Endothelial cell of umbilical vein (primary cell): ENCODE measurements at regions not wholly inside any gene's neighbourhood (a gene's known extent, or its start where the extent isn't known, plus 50 kb on each side); places are given as distances from the start of the nearest gene placed in this dataset.

Experiments
- BruUV-seq: library from RNA; stranded (reverse); fragments of 400-500 nt; replicated peaks from 2 replicates; lab custom pipeline; 2021; lab: Mats Ljungman, UMichigan
- CTCF ChIA-PET: fragments of 300-600, 350-600 bp; sonication (Branson Sonifier 250); formaldehyde crosslinking; loops from one replicate; lab custom pipeline; 2021; ENCODE audit warnings: antibody characterized with exemption, inconsistent platforms; lab: Charles Lee
- POLR2A ChIA-PET: fragments of 300-600, 350-600 bp; sonication (Branson Sonifier 250); formaldehyde crosslinking; loops from one replicate; lab custom pipeline; 2021; ENCODE audit warnings: antibody characterized with exemption, inconsistent platforms; lab: Charles Lee
- DNase-seq: peaks from one replicate; pipeline ENCODE4 v3.0.0-alpha.2; 2011; ENCODE audit warnings: low read depth, low spot score
- FAIRE-seq: peaks from 2 replicates; lab custom pipeline; 2011; peaks lifted over from hg19 to GRCh38; lab: Jason Lieb, UNC
- H2AFZ ChIP-seq: 2 replicates; pipeline ENCODE4 v1.6.0; 2012; ENCODE audit warnings: low read depth, low read length, control low read depth, inconsistent platforms
- H3K27ac ChIP-seq: 2 replicates; pipeline ENCODE4 v1.5.1; 2011; ENCODE audit warnings: low read depth, mild to moderate bottlenecking, control low read depth, low read length, moderate library complexity; ENCODE audit not compliant: insufficient read depth
- H3K27me3 ChIP-seq, 2 experiments: 2 replicates each; pipeline versions ENCODE4 v1.6.0 to v1.6.1; 2011; ENCODE audit warnings: low read length in 2 of 2, mixed read lengths in 1 of 2; ENCODE audit not compliant: control insufficient read depth in 2 of 2, insufficient read depth in 2 of 2
- H3K36me3 ChIP-seq, 2 experiments: 2 replicates in 1 of 2; 3 replicates in 1 of 2; pipeline ENCODE4 v1.5.1; 2011; ENCODE audit warnings: low read length in 2 of 2, mild to moderate bottlenecking in 1 of 2, moderate library complexity in 1 of 2; ENCODE audit not compliant: control insufficient read depth in 2 of 2, insufficient read depth in 2 of 2; ENCODE audit errors: extremely low read depth in 1 of 2
- H3K4me1 ChIP-seq: 3 replicates; pipeline ENCODE4 v1.5.1; 2011; ENCODE audit warnings: mild to moderate bottlenecking, low read length; ENCODE audit not compliant: control insufficient read depth, insufficient read depth; ENCODE audit errors: extremely low read depth
- H3K4me2 ChIP-seq: 2 replicates; pipeline ENCODE4 v1.6.1; 2011; ENCODE audit warnings: low read length, control low read depth, mixed read lengths; ENCODE audit not compliant: insufficient read depth
- H3K4me3 ChIP-seq, 3 experiments: fragments of 200-600 bp in 1 of 3; sonication (generic), shearing (Covaris generic) in 1 of 3; replicated peaks in 1 of 3; 2 replicates each; pipeline ENCODE4 v1.5.1; 2011 to 2016; ENCODE audit warnings: control low read depth in 3 of 3, low read length in 3 of 3, mild to moderate bottlenecking in 2 of 3, inconsistent platforms in 1 of 3, low read depth in 1 of 3, moderate library complexity in 1 of 3; ENCODE audit not compliant: insufficient read depth in 1 of 3
- H3K79me2 ChIP-seq: 2 replicates; pipeline ENCODE4 v1.6.0; 2012; ENCODE audit warnings: low read length, inconsistent platforms; ENCODE audit not compliant: control insufficient read depth, insufficient read depth
- H3K9ac ChIP-seq: replicated peaks from 2 replicates; pipeline ENCODE3; 2011; ENCODE audit warnings: low read length, control low read depth; ENCODE audit not compliant: insufficient read depth; ENCODE audit errors: extremely low read depth
- H3K9me1 ChIP-seq: replicated peaks from 3 replicates; pipeline ENCODE4 v1.6.0; 2011; ENCODE audit warnings: mild to moderate bottlenecking, low read length; ENCODE audit not compliant: control insufficient read depth, insufficient read depth; ENCODE audit errors: extremely low read depth
- H3K9me3 ChIP-seq: replicated peaks from 2 replicates; pipeline ENCODE4 v1.5.1; 2012; ENCODE audit warnings: low read length, inconsistent platforms; ENCODE audit not compliant: control insufficient read depth, insufficient read depth
- H4K20me1 ChIP-seq: replicated peaks from 2 replicates; pipeline ENCODE3; 2011; ENCODE audit warnings: mild to moderate bottlenecking, low read length; ENCODE audit not compliant: control insufficient read depth, insufficient read depth; ENCODE audit errors: extremely low read depth
- EZH2 ChIP-seq: IDR thresholded peaks from 2 replicates; pipeline ENCODE4 v1.6.1; 2012; ENCODE audit warnings: borderline replicate concordance, low read depth, mild to moderate bottlenecking, moderate library complexity, low read length, inconsistent platforms; ENCODE audit not compliant: severe bottlenecking
- FOS ChIP-seq: IDR thresholded peaks from 2 replicates; pipeline ENCODE4 v1.6.1; 2011; ENCODE audit warnings: mild to moderate bottlenecking, low read length, moderate library complexity, borderline replicate concordance; ENCODE audit not compliant: insufficient read depth
- GATA2 ChIP-seq: IDR thresholded peaks from 2 replicates; pipeline ENCODE4 v1.7.0; 2011; ENCODE audit warnings: low read depth, mild to moderate bottlenecking, moderate library complexity, mixed read lengths, low read length; ENCODE audit not compliant: insufficient read length, insufficient read depth
- JUN ChIP-seq: IDR thresholded peaks from 2 replicates; pipeline ENCODE4 v1.6.1; 2011; ENCODE audit warnings: borderline replicate concordance, low read depth; ENCODE audit not compliant: insufficient read length, insufficient read depth
- MYC ChIP-seq: IDR thresholded peaks from one replicate; pipeline ENCODE4 v1.6.1; 2011; ENCODE audit warnings: mild to moderate bottlenecking, low read depth, low read length
- POLR2A ChIP-seq: IDR thresholded peaks from 2 replicates; pipeline ENCODE4 v1.6.1; 2012; ENCODE audit warnings: low read depth, mild to moderate bottlenecking, control low read depth, low read length
- POLR2AphosphoS5 ChIP-seq: IDR thresholded peaks from 2 replicates; pipeline ENCODE4 v1.6.1; 2012; ENCODE audit warnings: low read depth, mild to moderate bottlenecking, control low read depth, low read length, moderate library complexity; ENCODE audit not compliant: insufficient read depth
- dilution Hi-C: fragments of 300-500 bp; cut with MboI; formaldehyde crosslinking; loops from one replicate; pipeline ENCODE4 v1.15.0; 2019; ENCODE audit warnings: low sequenced_read_pairs; ENCODE audit not compliant: extremely low pct_ligation_motif_present
- intact Hi-C: fragments of 100-400 bp; cut with micrococcal nuclease; formaldehyde crosslinking; loops from one replicate; pipeline ENCODE4 v1.10.0; 2022
- TF ChIP-seq, protein P1 (sequence below): IDR thresholded peaks from 2 replicates; pipeline ENCODE4 v1.6.1; 2011; ENCODE audit not compliant: insufficient read depth, insufficient read length
- TF ChIP-seq, protein P2 (sequence below), 2 donors: IDR thresholded peaks; 1 replicate in 1 of 2; 2 replicates in 1 of 2; pipeline ENCODE4 v1.5.1; 2011; ENCODE audit warnings: low read length in 2 of 2, mild to moderate bottlenecking in 2 of 2, moderate library complexity in 2 of 2, control low read depth in 1 of 2, inconsistent platforms in 1 of 2, low read depth in 1 of 2; ENCODE audit not compliant: insufficient read depth in 1 of 2; ENCODE audit errors: extremely low read depth in 1 of 2

DNA sequence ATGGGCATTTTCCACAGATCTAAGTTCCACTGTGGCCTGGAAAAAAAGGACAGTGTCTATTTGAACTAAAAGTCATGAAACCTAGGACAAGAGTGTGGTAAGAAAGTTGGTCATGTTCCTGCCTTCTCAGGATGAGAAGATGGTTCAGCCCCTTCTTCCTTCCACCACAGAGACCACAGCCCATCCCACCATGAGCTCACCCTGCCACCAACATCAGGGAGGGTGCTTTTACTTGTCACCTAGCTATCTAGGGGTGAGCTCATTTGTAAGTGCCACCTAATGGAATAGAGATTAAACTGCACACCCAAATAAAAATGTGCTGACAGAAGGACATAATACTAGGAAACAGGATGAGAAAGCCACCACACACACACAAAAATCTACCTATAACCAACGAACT is 235.9 kb downstream of the SPIN4 start:
- H3K79me2 ChIP-seq, result no peaks in the 10 kb centered on the region
- H3K27me3 ChIP-seq, result no peaks in the 10 kb centered on the region
- BruUV-seq, result no TSS peak
- FAIRE-seq, result no peak
- H3K9ac ChIP-seq, result no peak overlapping the region
- no peaks in the 10 kb centered on the region for H3K9me1 ChIP-seq
- no peaks in the 10 kb centered on the region for H3K4me1 ChIP-seq
- CTCF ChIA-PET, result no interaction called here
- no peaks in the 10 kb centered on the region for H4K20me1 ChIP-seq
- no peak overlapping the region for H3K4me3 ChIP-seq
- no peak for TF ChIP-seq POLR2A
- no peak for TF ChIP-seq JUN
- TF ChIP-seq, protein P1, sequence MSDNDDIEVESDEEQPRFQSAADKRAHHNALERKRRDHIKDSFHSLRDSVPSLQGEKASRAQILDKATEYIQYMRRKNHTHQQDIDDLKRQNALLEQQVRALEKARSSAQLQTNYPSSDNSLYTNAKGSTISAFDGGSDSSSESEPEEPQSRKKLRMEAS, result no peak
- TF ChIP-seq FOS, result no peak
- TF ChIP-seq, protein P2, sequence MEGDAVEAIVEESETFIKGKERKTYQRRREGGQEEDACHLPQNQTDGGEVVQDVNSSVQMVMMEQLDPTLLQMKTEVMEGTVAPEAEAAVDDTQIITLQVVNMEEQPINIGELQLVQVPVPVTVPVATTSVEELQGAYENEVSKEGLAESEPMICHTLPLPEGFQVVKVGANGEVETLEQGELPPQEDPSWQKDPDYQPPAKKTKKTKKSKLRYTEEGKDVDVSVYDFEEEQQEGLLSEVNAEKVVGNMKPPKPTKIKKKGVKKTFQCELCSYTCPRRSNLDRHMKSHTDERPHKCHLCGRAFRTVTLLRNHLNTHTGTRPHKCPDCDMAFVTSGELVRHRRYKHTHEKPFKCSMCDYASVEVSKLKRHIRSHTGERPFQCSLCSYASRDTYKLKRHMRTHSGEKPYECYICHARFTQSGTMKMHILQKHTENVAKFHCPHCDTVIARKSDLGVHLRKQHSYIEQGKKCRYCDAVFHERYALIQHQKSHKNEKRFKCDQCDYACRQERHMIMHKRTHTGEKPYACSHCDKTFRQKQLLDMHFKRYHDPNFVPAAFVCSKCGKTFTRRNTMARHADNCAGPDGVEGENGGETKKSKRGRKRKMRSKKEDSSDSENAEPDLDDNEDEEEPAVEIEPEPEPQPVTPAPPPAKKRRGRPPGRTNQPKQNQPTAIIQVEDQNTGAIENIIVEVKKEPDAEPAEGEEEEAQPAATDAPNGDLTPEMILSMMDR (IDR thresholded peaks at IDR 0.05; ENCODE audit: extremely low read depth in 1 of 2, insufficient read depth in 1 of 2, low read depth in 1 of 2, low read length in 2 of 2), result no peak
- no peak for TF ChIP-seq POLR2AphosphoS5
- TF ChIP-seq EZH2, result no peak
- no peak for TF ChIP-seq GATA2
- no peak for TF ChIP-seq MYC
- no peaks in the 10 kb centered on the region for H3K9me3 ChIP-seq
- H3K27ac ChIP-seq, result no peak overlapping the region
- POLR2A ChIA-PET, result no interaction called here
- no peaks in the 10 kb centered on the region for H3K36me3 ChIP-seq
- no peak for DNase-seq
- no peak overlapping the region for H2AFZ ChIP-seq
- dilution Hi-C loops, result no loop called here
- intact Hi-C loops, result no loop called here
- no peak overlapping the region for H3K4me2 ChIP-seq
